H1 (cell line): ENCODE measurements at regions not wholly inside any gene's neighbourhood (a gene's known extent, or its start where the extent isn't known, plus 50 kb on each side); places are given as distances from the start of the nearest gene placed in this dataset.

ENCODE experiments used
- HDAC6 ChIP-seq: IDR thresholded peaks from one replicate; pipeline ENCODE4 v1.7.1; 2012; ENCODE audit warnings: low read depth, mild to moderate bottlenecking, inconsistent platforms, low read length, moderate library complexity
- POLR2A ChIP-seq, 2 experiments: IDR thresholded peaks; 1 replicate in 1 of 2; 2 replicates in 1 of 2; pipeline ENCODE4 v1.6.1; 2011; ENCODE audit warnings: low read depth in 2 of 2, low read length in 2 of 2, mild to moderate bottlenecking in 2 of 2; ENCODE audit errors: control extremely low read depth in 1 of 2
- POLR2AphosphoS5 ChIP-seq: IDR thresholded peaks from 2 replicates; pipeline ENCODE4 v1.6.1; 2011; ENCODE audit warnings: low read depth, low read length
- TAF1 ChIP-seq: IDR thresholded peaks from 2 replicates; pipeline ENCODE4 v1.6.1; 2011; ENCODE audit warnings: mild to moderate bottlenecking, low read depth, low read length
- TF ChIP-seq, protein P1 (sequence below), 3 experiments: IDR thresholded peaks; 1 replicate in 2 of 3; 2 replicates in 1 of 3; pipeline versions ENCODE4 v1.5.1 to v1.6.1; 2011; ENCODE audit warnings: low read length in 3 of 3, mild to moderate bottlenecking in 3 of 3, inconsistent platforms in 2 of 3, low read depth in 1 of 3, moderate library complexity in 1 of 3; ENCODE audit not compliant: insufficient read depth in 1 of 3; ENCODE audit errors: control extremely low read depth in 1 of 3
- TF ChIP-seq, protein P2 (sequence below): IDR thresholded peaks from 2 replicates; pipeline ENCODE4 v1.6.1; 2011; ENCODE audit warnings: low read length, improper control_type of control experiment

DNA sequence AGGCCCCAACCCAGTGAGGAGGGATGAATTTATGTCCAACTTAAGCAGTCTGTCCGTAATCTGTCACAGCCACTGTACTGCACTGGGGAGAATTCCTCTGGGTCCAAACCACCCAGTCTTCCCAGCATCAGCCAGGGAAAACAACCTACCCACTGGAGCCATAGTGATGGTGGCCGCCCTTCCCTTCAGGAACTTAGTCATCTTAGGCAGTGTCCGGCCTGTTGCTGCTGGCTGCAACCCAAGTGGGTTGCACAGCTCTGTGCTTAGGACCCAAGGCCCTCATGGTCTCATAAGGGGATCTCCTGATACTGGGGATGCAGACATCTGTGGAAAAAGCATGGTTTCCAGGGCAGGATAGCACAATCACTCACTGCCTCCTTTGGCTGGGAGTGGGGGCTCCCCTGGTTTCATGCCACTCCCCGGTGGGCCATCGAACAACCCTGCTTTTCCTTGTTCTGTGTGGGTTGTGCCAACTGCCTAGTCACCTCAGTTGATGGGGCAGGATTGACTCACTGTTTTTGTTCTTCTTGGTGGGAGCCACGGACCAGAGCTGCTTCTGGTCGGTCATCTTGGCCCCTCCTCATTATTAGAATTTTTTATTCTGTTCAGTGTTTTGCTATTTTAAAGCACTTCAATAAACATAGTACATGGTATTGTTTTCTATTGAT, 591.9 kb downstream of the DOK5 start:
- TF ChIP-seq POLR2A (IDR thresholded peaks at IDR 0.05; ENCODE audit: control extremely low read depth in 1 of 2, low read depth in 2 of 2, low read length in 2 of 2): no peak
- TF ChIP-seq TAF1: no peak
- TF ChIP-seq, protein P1, sequence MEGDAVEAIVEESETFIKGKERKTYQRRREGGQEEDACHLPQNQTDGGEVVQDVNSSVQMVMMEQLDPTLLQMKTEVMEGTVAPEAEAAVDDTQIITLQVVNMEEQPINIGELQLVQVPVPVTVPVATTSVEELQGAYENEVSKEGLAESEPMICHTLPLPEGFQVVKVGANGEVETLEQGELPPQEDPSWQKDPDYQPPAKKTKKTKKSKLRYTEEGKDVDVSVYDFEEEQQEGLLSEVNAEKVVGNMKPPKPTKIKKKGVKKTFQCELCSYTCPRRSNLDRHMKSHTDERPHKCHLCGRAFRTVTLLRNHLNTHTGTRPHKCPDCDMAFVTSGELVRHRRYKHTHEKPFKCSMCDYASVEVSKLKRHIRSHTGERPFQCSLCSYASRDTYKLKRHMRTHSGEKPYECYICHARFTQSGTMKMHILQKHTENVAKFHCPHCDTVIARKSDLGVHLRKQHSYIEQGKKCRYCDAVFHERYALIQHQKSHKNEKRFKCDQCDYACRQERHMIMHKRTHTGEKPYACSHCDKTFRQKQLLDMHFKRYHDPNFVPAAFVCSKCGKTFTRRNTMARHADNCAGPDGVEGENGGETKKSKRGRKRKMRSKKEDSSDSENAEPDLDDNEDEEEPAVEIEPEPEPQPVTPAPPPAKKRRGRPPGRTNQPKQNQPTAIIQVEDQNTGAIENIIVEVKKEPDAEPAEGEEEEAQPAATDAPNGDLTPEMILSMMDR (IDR thresholded peaks at IDR 0.05; ENCODE audit: control extremely low read depth in 1 of 3, insufficient read depth in 1 of 3, low read depth in 1 of 3, low read length in 3 of 3): no peak
- no peak for TF ChIP-seq HDAC6
- TF ChIP-seq POLR2AphosphoS5: no peak
- TF ChIP-seq, protein P2, sequence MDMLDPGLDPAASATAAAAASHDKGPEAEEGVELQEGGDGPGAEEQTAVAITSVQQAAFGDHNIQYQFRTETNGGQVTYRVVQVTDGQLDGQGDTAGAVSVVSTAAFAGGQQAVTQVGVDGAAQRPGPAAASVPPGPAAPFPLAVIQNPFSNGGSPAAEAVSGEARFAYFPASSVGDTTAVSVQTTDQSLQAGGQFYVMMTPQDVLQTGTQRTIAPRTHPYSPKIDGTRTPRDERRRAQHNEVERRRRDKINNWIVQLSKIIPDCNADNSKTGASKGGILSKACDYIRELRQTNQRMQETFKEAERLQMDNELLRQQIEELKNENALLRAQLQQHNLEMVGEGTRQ: no peak
